ENCODE measurements at regions not wholly inside any gene's neighbourhood (a gene's known extent, or its start where the extent isn't known, plus 50 kb on each side); places are given as distances from the start of the nearest gene placed in this dataset.

GRCh38 chr6:28742668-28743270, 181.0 kb downstream of the TRIM27 start:
- H3K4ac ChIP-seq (ENCODE audit: low read length), result no peak overlapping the region
- H2BK120ac ChIP-seq (ENCODE audit: low read depth, low read length), result no peak overlapping the region
- H2BK12ac ChIP-seq (ENCODE audit: low read length), result no peak overlapping the region
- H2BK5ac ChIP-seq (ENCODE audit: low read length), result no peak overlapping the region
- no peak overlapping the region for H2AK5ac ChIP-seq (ENCODE audit: low read depth, low read length)
- H3K27ac ChIP-seq (replicated peaks; ENCODE audit: low read length), result no peak overlapping the region
- no peak for DNase-seq (ENCODE audit: low spot score)
- no peaks in the 10 kb centered on the region for H3K79me1 ChIP-seq (ENCODE audit: low read depth, low read length)
- no peaks in the 10 kb centered on the region for H3K36me3 ChIP-seq (replicated peaks in 1 of 2; ENCODE audit: control insufficient read depth in 2 of 2, insufficient read depth in 2 of 2, low read length in 2 of 2)
- no peak overlapping the region for H3K23ac ChIP-seq (ENCODE audit: low read depth, low read length, poor library complexity)
- H2AFZ ChIP-seq (ENCODE audit: low read length), result no peak overlapping the region
- H3K27me3 ChIP-seq (ENCODE audit: control insufficient read depth in 3 of 3, insufficient read depth in 3 of 3, low read depth in 1 of 3, low read length in 3 of 3), result peaks cover 3 to 48% (median 46%) of the 10 kb centered on the region in 3 experiments
- H4K91ac ChIP-seq (ENCODE audit: low read depth, low read length, poor library complexity), result no peak overlapping the region
- H3K9ac ChIP-seq (ENCODE audit: low read depth, low read length, poor library complexity), result no peak overlapping the region
- H3K14ac ChIP-seq (ENCODE audit: low read length), result no peak overlapping the region
- no peak overlapping the region for H3K4me3 ChIP-seq (ENCODE audit: low read length in 2 of 2)
- H3K18ac ChIP-seq (ENCODE audit: low read length), result no peak overlapping the region
- no CpG with 5 or more reads among the region's 19 CpGs for WGBS, 2 donors (ENCODE audit: extremely low coverage in 2 of 2, insufficient read length in 2 of 2, insufficient replicate concordance in 1 of 2)
- peaks cover 0 to 1% of the 10 kb centered on the region in 2 donors for H3K4me1 ChIP-seq (ENCODE audit: control insufficient read depth in 2 of 2, insufficient read depth in 1 of 2, low read depth in 1 of 2, low read length in 2 of 2)
- H3K9me3 ChIP-seq (replicated peaks in 1 of 2; ENCODE audit: control insufficient read depth in 2 of 2, insufficient read depth in 1 of 2, low read depth in 1 of 2, low read length in 2 of 2), result peaks cover under 1 to 5% of the 10 kb centered on the region in 2 donors
- H4K8ac ChIP-seq (ENCODE audit: low read depth, low read length), result no peak overlapping the region
- no peak overlapping the region for H2BK15ac ChIP-seq (ENCODE audit: low read length)
- peak overlapping the region; percentile 40 for H3K4me2 ChIP-seq (ENCODE audit: insufficient read depth, low read length, poor library complexity, severe bottlenecking)

GRCh38 chr6:28743271-28743789, 180.5 kb downstream of the TRIM27 start:
- no peak overlapping the region for H2AK5ac ChIP-seq (ENCODE audit: low read depth, low read length)
- H3K4ac ChIP-seq (ENCODE audit: low read length), result no peak overlapping the region
- no peak overlapping the region for H2BK12ac ChIP-seq (ENCODE audit: low read length)
- no peak overlapping the region for H3K27ac ChIP-seq (replicated peaks; ENCODE audit: low read length)
- H3K4me2 ChIP-seq (ENCODE audit: insufficient read depth, low read length, poor library complexity, severe bottlenecking), result peak overlapping the region; percentile 40
- no peak overlapping the region for H3K9ac ChIP-seq (ENCODE audit: low read depth, low read length, poor library complexity)
- WGBS, 2 donors (ENCODE audit: extremely low coverage in 2 of 2, insufficient read length in 2 of 2, insufficient replicate concordance in 1 of 2), result no CpG with 5 or more reads among the region's 10 CpGs
- no peak overlapping the region for H3K4me3 ChIP-seq (ENCODE audit: low read length in 2 of 2)
- no peak overlapping the region for H2BK120ac ChIP-seq (ENCODE audit: low read depth, low read length)
- no peak overlapping the region for H3K18ac ChIP-seq (ENCODE audit: low read length)
- H2BK5ac ChIP-seq (ENCODE audit: low read length), result no peak overlapping the region
- H3K27me3 ChIP-seq (ENCODE audit: control insufficient read depth in 3 of 3, insufficient read depth in 3 of 3, low read depth in 1 of 3, low read length in 3 of 3), result peaks cover 0 to 46% (median 44%) of the 10 kb centered on the region in 3 experiments
- H3K36me3 ChIP-seq (replicated peaks in 1 of 2; ENCODE audit: control insufficient read depth in 2 of 2, insufficient read depth in 2 of 2, low read length in 2 of 2), result no peaks in the 10 kb centered on the region
- H3K14ac ChIP-seq (ENCODE audit: low read length), result no peak overlapping the region
- no peaks in the 10 kb centered on the region for H3K79me1 ChIP-seq (ENCODE audit: low read depth, low read length)
- H2BK15ac ChIP-seq (ENCODE audit: low read length), result no peak overlapping the region
- H3K9me3 ChIP-seq (replicated peaks in 1 of 2; ENCODE audit: control insufficient read depth in 2 of 2, insufficient read depth in 1 of 2, low read depth in 1 of 2, low read length in 2 of 2), result no peaks in the 10 kb centered on the region
- H3K23ac ChIP-seq (ENCODE audit: low read depth, low read length, poor library complexity), result no peak overlapping the region
- H4K8ac ChIP-seq (ENCODE audit: low read depth, low read length), result no peak overlapping the region
- no peak overlapping the region for H4K91ac ChIP-seq (ENCODE audit: low read depth, low read length, poor library complexity)
- H3K4me1 ChIP-seq (ENCODE audit: control insufficient read depth in 2 of 2, insufficient read depth in 1 of 2, low read depth in 1 of 2, low read length in 2 of 2), result peaks cover 0 to 1% of the 10 kb centered on the region in 2 donors
- H2AFZ ChIP-seq (ENCODE audit: low read length), result no peak overlapping the region
- no peak for DNase-seq (ENCODE audit: low spot score)

- Histone ChIP-seq H3K14ac (ENCODE audit: low read length) (no peak overlapping the region), H3K27me3 (ENCODE audit: control insufficient read depth in 3 of 3, insufficient read depth in 3 of 3, low read depth in 1 of 3, low read length in 3 of 3) (peaks cover 0 to 38% (median 30%) of the 10 kb centered on the region in 3 experiments)
- WGBS, 2 donors (ENCODE audit: extremely low coverage in 2 of 2, insufficient read length in 2 of 2, insufficient replicate concordance in 1 of 2), result no CpG with 5 or more reads among the region's 13 CpGs
Observed at GRCh38 chr6:28747083-28747630, 176.6 kb downstream of the TRIM27 start.

GRCh38 chr6:28747631-28748157, 176.1 kb downstream of the TRIM27 start:
- Histone ChIP-seq H3K9me3 (replicated peaks in 1 of 2; ENCODE audit: control insufficient read depth in 2 of 2, insufficient read depth in 1 of 2, low read depth in 1 of 2, low read length in 2 of 2) (no peaks in the 10 kb centered on the region), H3K79me1 (ENCODE audit: low read depth, low read length) (no peaks in the 10 kb centered on the region), H3K27ac (replicated peaks; ENCODE audit: low read length) (no peak overlapping the region), H3K14ac (ENCODE audit: low read length) (no peak overlapping the region), H3K4ac (ENCODE audit: low read length) (no peak overlapping the region), H3K4me1 (ENCODE audit: control insufficient read depth in 2 of 2, insufficient read depth in 1 of 2, low read depth in 1 of 2, low read length in 2 of 2) (peaks cover 0 to 1% of the 10 kb centered on the region in 2 donors), H3K36me3 (replicated peaks in 1 of 2; ENCODE audit: control insufficient read depth in 2 of 2, insufficient read depth in 2 of 2, low read length in 2 of 2) (no peaks in the 10 kb centered on the region), H3K27me3 (ENCODE audit: control insufficient read depth in 3 of 3, insufficient read depth in 3 of 3, low read depth in 1 of 3, low read length in 3 of 3) (peaks cover 0 to 38% (median 30%) of the 10 kb centered on the region in 3 experiments), H3K4me3 (ENCODE audit: low read length in 2 of 2) (no peak overlapping the region), H2AFZ (ENCODE audit: low read length) (no peak overlapping the region), H2BK12ac (ENCODE audit: low read length) (no peak overlapping the region), H3K23ac (ENCODE audit: low read depth, low read length, poor library complexity) (peak overlapping the region; percentile 85), H3K4me2 (ENCODE audit: insufficient read depth, low read length, poor library complexity, severe bottlenecking) (peak overlapping the region; percentile 15), H4K91ac (ENCODE audit: low read depth, low read length, poor library complexity) (no peak overlapping the region), H2BK120ac (ENCODE audit: low read depth, low read length) (no peak overlapping the region), H4K8ac (ENCODE audit: low read depth, low read length) (no peak overlapping the region), H3K9ac (ENCODE audit: low read depth, low read length, poor library complexity) (no peak overlapping the region), H2BK15ac (ENCODE audit: low read length) (no peak overlapping the region), H2AK5ac (ENCODE audit: low read depth, low read length) (no peak overlapping the region), H2BK5ac (ENCODE audit: low read length) (no peak overlapping the region), H3K18ac (ENCODE audit: low read length) (peak overlapping the region; percentile 17)
- DNase-seq (ENCODE audit: low spot score), result no peak
- no CpG with 5 or more reads among the region's 19 CpGs for WGBS, 2 donors (ENCODE audit: extremely low coverage in 2 of 2, insufficient read length in 2 of 2, insufficient replicate concordance in 1 of 2)

More at GRCh38 chr6:28747083-28747630, 176.6 kb downstream of the TRIM27 start:
- no peak for DNase-seq (ENCODE audit: low spot score)
- Histone ChIP-seq H3K9ac (ENCODE audit: low read depth, low read length, poor library complexity) (no peak overlapping the region), H4K8ac (ENCODE audit: low read depth, low read length) (no peak overlapping the region), H2AK5ac (ENCODE audit: low read depth, low read length) (no peak overlapping the region), H3K4me3 (ENCODE audit: low read length in 2 of 2) (peak overlapping the region in 1 of 2 donors; percentile 65), H3K79me1 (ENCODE audit: low read depth, low read length) (no peaks in the 10 kb centered on the region), H3K4me1 (ENCODE audit: control insufficient read depth in 2 of 2, insufficient read depth in 1 of 2, low read depth in 1 of 2, low read length in 2 of 2) (peaks cover 0 to 1% of the 10 kb centered on the region in 2 donors), H3K27ac (replicated peaks; ENCODE audit: low read length) (no peak overlapping the region), H2AFZ (ENCODE audit: low read length) (no peak overlapping the region), H3K18ac (ENCODE audit: low read length) (no peak overlapping the region), H2BK5ac (ENCODE audit: low read length) (no peak overlapping the region), H3K9me3 (replicated peaks in 1 of 2; ENCODE audit: control insufficient read depth in 2 of 2, insufficient read depth in 1 of 2, low read depth in 1 of 2, low read length in 2 of 2) (no peaks in the 10 kb centered on the region), H3K36me3 (replicated peaks in 1 of 2; ENCODE audit: control insufficient read depth in 2 of 2, insufficient read depth in 2 of 2, low read length in 2 of 2) (no peaks in the 10 kb centered on the region), H3K23ac (ENCODE audit: low read depth, low read length, poor library complexity) (no peak overlapping the region), H2BK12ac (ENCODE audit: low read length) (no peak overlapping the region), H2BK15ac (ENCODE audit: low read length) (no peak overlapping the region), H4K91ac (ENCODE audit: low read depth, low read length, poor library complexity) (no peak overlapping the region), H3K4ac (ENCODE audit: low read length) (no peak overlapping the region), H2BK120ac (ENCODE audit: low read depth, low read length) (no peak overlapping the region), H3K4me2 (ENCODE audit: insufficient read depth, low read length, poor library complexity, severe bottlenecking) (peak overlapping the region; percentile 15)

All from neuronal stem cell (in vitro differentiated cells).